ENCODE measurements at regions not wholly inside any gene's neighbourhood (a gene's known extent, or its start where the extent isn't known, plus 50 kb on each side); places are given as distances from the start of the nearest gene placed in this dataset.

DNA sequence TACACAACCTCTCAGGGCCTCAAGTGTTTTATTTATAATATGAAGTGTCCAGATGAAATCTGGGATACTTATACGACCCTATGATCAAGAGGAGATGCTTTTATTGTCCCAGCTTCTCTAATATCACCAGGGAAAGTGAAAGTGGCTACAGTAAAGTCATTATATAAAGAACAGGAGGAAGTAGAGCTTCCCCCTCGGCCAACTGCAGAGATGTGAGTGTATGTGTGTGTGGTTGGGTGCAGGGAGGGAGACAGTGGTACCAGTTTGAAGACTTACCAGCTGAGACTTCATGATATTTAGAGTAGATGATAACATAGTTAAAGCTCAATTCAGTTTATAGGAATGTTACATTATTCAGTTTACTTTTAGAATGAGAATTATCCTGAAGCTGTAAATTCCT, 373.6 kb upstream of the DDI1 start:
- no peak overlapping the region for H3K27ac Mint-ChIP-seq
- Histone ChIP-seq H3K4me3 (ENCODE audit: low read length) (no peak overlapping the region), H3K27me3 (ENCODE audit: control insufficient read depth, insufficient read depth, low read length) (peaks cover 2% of the 10 kb centered on the region), H3K4me1 (ENCODE audit: control insufficient read depth, insufficient read depth, low read length) (no peaks in the 10 kb centered on the region), H3K27ac (ENCODE audit: low read length) (no peak overlapping the region), H3K9me3 (ENCODE audit: control insufficient read depth, insufficient read depth, low read length) (no peaks in the 10 kb centered on the region), H3K36me3 (ENCODE audit: control insufficient read depth, insufficient read depth, low read length) (no peaks in the 10 kb centered on the region)
- TF ChIP-seq, protein P1, sequence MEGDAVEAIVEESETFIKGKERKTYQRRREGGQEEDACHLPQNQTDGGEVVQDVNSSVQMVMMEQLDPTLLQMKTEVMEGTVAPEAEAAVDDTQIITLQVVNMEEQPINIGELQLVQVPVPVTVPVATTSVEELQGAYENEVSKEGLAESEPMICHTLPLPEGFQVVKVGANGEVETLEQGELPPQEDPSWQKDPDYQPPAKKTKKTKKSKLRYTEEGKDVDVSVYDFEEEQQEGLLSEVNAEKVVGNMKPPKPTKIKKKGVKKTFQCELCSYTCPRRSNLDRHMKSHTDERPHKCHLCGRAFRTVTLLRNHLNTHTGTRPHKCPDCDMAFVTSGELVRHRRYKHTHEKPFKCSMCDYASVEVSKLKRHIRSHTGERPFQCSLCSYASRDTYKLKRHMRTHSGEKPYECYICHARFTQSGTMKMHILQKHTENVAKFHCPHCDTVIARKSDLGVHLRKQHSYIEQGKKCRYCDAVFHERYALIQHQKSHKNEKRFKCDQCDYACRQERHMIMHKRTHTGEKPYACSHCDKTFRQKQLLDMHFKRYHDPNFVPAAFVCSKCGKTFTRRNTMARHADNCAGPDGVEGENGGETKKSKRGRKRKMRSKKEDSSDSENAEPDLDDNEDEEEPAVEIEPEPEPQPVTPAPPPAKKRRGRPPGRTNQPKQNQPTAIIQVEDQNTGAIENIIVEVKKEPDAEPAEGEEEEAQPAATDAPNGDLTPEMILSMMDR (IDR thresholded peaks at IDR 0.05): no peak
- WGBS (ENCODE audit: insufficient coverage): 0% methylated on average over 2 of the region's 2 CpGs
- intact Hi-C loops (cut with micrococcal nuclease): no loop called here
- H3K9me3 Mint-ChIP-seq: no peaks in the 10 kb centered on the region
- H3K4me3 Mint-ChIP-seq: no peak overlapping the region
- H3K36me3 Mint-ChIP-seq: no peaks in the 10 kb centered on the region
- H3K27me3 Mint-ChIP-seq (ENCODE audit: low read depth in 2 of 2): peaks cover 0 to 4% of the 10 kb centered on the region in 2 donors
- DNase-seq: peak in 1 of 2 donors; percentile 2
- ATAC-seq: peak in 1 of 3 donors; percentile 61
- H3K4me1 Mint-ChIP-seq: peaks cover 0 to 9% of the 10 kb centered on the region in 2 donors

DNA sequence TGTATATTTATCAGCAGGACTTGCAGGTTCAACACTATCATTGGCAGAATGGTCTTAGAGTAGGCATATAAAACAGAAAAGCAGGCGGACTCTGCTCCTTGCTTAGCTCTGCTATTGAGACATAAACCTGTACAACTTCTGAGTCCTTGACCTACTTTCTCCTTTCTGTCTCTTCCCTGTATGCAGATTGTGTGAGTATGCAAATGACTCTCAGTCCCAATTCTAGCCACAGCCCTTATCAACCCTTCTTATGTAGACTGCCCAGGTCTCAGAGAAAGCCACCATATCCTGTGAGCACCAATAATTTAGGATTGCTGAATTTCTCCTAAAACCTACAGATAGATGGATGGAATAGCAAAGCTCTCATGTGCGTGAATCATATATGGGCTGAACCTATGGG, 367.6 kb upstream of the DDI1 start:
- H3K27me3 Mint-ChIP-seq (ENCODE audit: low read depth in 2 of 2): peaks cover 0 to 8% of the 10 kb centered on the region in 2 donors
- H3K4me3 Mint-ChIP-seq: no peak overlapping the region
- TF ChIP-seq, protein P1 (IDR thresholded peaks at IDR 0.05): no peak
- H3K27ac ChIP-seq (ENCODE audit: low read length): no peak overlapping the region
- H3K27ac Mint-ChIP-seq: no peak overlapping the region
- H3K4me1 Mint-ChIP-seq: no peaks in the 10 kb centered on the region
- intact Hi-C loops (cut with micrococcal nuclease): no loop called here
- no peaks in the 10 kb centered on the region for H3K9me3 Mint-ChIP-seq
- WGBS (ENCODE audit: insufficient coverage): 94% methylated on average over 2 of the region's 2 CpGs
- ATAC-seq: no peak
- no peaks in the 10 kb centered on the region for H3K4me1 ChIP-seq (ENCODE audit: control insufficient read depth, insufficient read depth, low read length)
- no peak for DNase-seq
- no peaks in the 10 kb centered on the region for H3K36me3 Mint-ChIP-seq
- H3K36me3 ChIP-seq (ENCODE audit: control insufficient read depth, insufficient read depth, low read length): no peaks in the 10 kb centered on the region
- no peak overlapping the region for H3K4me3 ChIP-seq (ENCODE audit: low read length)
- H3K9me3 ChIP-seq (ENCODE audit: control insufficient read depth, insufficient read depth, low read length): no peaks in the 10 kb centered on the region
- H3K27me3 ChIP-seq (ENCODE audit: control insufficient read depth, insufficient read depth, low read length): no peaks in the 10 kb centered on the region

DNA sequence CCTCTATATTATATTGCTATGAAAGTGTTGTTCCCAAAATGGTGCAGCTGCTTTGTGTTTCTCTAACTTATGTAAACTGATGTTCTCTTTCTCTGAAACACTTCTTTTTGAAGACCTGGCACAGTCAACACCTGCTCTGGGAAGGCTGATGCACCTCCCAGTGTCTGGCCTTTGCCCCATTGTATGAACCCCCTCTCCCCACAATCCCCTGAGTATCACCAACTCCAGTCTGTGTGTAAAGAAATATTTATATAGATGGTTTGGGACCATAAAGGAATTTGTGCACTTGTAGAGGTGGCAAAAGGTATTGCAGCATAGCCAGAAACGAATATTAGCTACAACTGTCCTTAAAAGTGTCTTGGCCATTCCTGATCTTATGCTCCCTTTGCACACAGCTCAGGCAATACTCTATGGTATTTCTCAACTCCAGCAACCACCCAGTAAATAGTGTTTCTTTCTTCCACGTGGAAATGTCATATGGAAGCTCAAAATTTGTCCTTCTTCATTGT, 365.2 kb upstream of the DDI1 start:
- Histone ChIP-seq H3K36me3 (ENCODE audit: control insufficient read depth, insufficient read depth, low read length) (no peaks in the 10 kb centered on the region), H3K4me3 (ENCODE audit: low read length) (no peak overlapping the region), H3K27me3 (ENCODE audit: control insufficient read depth, insufficient read depth, low read length) (no peaks in the 10 kb centered on the region), H3K9me3 (ENCODE audit: control insufficient read depth, insufficient read depth, low read length) (no peaks in the 10 kb centered on the region), H3K4me1 (ENCODE audit: control insufficient read depth, insufficient read depth, low read length) (no peaks in the 10 kb centered on the region), H3K27ac (ENCODE audit: low read length) (no peak overlapping the region)
- Mint-ChIP-seq H3K9me3 (no peaks in the 10 kb centered on the region), H3K4me1 (no peaks in the 10 kb centered on the region), H3K27ac (no peak overlapping the region), H3K4me3 (no peak overlapping the region), H3K27me3 (ENCODE audit: low read depth in 2 of 2) (peaks cover 4 to 27% of the 10 kb centered on the region in 2 donors), H3K36me3 (no peaks in the 10 kb centered on the region)
- DNase-seq: no peak
- TF ChIP-seq, protein P1 (IDR thresholded peaks at IDR 0.05): no peak
- WGBS (ENCODE audit: insufficient coverage): 42% methylated on average over 2 of the region's 2 CpGs
- intact Hi-C loops (cut with micrococcal nuclease): no loop called here
- no peak for ATAC-seq

DNA sequence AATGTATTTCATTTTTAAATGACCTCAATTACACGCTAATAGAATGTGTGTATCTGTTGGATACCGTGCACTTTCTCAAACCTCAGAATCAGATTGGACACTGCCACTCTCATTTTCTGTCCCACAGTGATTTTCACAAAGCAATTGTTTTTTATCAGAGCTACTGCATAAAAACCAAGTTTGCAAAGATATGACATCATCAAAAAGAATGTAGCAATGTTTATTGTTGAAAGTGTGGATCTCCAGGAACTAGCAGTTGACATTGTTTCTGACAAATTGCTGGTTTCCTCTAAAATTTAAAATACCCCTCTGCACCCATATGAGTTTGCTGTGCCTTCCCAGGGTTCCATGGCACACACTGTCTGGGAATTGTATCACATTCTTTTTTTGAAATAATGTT, 362.7 kb upstream of the DDI1 start:
- WGBS (ENCODE audit: insufficient coverage): 92% methylated on average over 2 of the region's 2 CpGs

More for the DNA sequence above, 362.7 kb upstream of the DDI1 start:
- Mint-ChIP-seq H3K27me3 (ENCODE audit: low read depth in 2 of 2) (peaks cover 6 to 43% of the 10 kb centered on the region in 2 donors), H3K4me1 (no peaks in the 10 kb centered on the region), H3K27ac (no peak overlapping the region), H3K36me3 (no peaks in the 10 kb centered on the region), H3K9me3 (no peaks in the 10 kb centered on the region), H3K4me3 (no peak overlapping the region)
- TF ChIP-seq, protein P1 (IDR thresholded peaks at IDR 0.05): no peak
- Histone ChIP-seq H3K27me3 (ENCODE audit: control insufficient read depth, insufficient read depth, low read length) (no peaks in the 10 kb centered on the region), H3K9me3 (ENCODE audit: control insufficient read depth, insufficient read depth, low read length) (no peaks in the 10 kb centered on the region), H3K36me3 (ENCODE audit: control insufficient read depth, insufficient read depth, low read length) (no peaks in the 10 kb centered on the region), H3K4me3 (ENCODE audit: low read length) (no peak overlapping the region), H3K27ac (ENCODE audit: low read length) (no peak overlapping the region), H3K4me1 (ENCODE audit: control insufficient read depth, insufficient read depth, low read length) (no peaks in the 10 kb centered on the region)
- intact Hi-C loops (cut with micrococcal nuclease): no loop called here
- no peak for ATAC-seq
- no peak for DNase-seq
